Caco-2 (cell line): ENCODE measurements at regions not wholly inside any gene's neighbourhood (a gene's known extent, or its start where the extent isn't known, plus 50 kb on each side); places are given as distances from the start of the nearest gene placed in this dataset.

ENCODE experiments used
- BruUV-seq: library from RNA; stranded (reverse); fragments of 400-500 nt; replicated peaks from 2 replicates; lab custom pipeline; 2021; lab: Mats Ljungman, UMichigan
- CTCF ChIA-PET: fragments of 300-600 bp; sonication (Branson Sonifier 250); formaldehyde crosslinking; loops from one replicate; lab custom pipeline; 2022; ENCODE audit warnings: antibody characterized with exemption; lab: Charles Lee
- POLR2A ChIA-PET: fragments of 300-600 bp; sonication (Branson Sonifier 250); formaldehyde crosslinking; loops from one replicate; lab custom pipeline; 2022; ENCODE audit warnings: antibody characterized with exemption; lab: Charles Lee
- DNase-seq, 2 experiments: peaks; one replicate each; pipeline versions ENCODE4 v3.0.0 to v3.0.0-alpha.2; 2020 to 2022
- H3K27me3 ChIP-seq: replicated peaks from 2 replicates; pipeline ENCODE4 v1.6.0; 2011; ENCODE audit warnings: low read length; ENCODE audit not compliant: control insufficient read depth, insufficient read depth
- H3K36me3 ChIP-seq: 2 replicates; pipeline ENCODE4 v1.5.1; 2011; ENCODE audit warnings: low read length; ENCODE audit not compliant: control insufficient read depth, insufficient read depth
- H3K4me1 ChIP-seq: fragments of 250-450 bp; sonication (Bioruptor Pico); 2 replicates; pipeline ENCODE4 v1.5.1; 2020; ENCODE audit warnings: mild to moderate bottlenecking
- H3K4me3 ChIP-seq: 2 replicates; pipeline ENCODE4 v1.5.1; 2011; ENCODE audit warnings: low read depth, mild to moderate bottlenecking, control low read depth, low read length
- H3K9me3 ChIP-seq: fragments of 250-450 bp; sonication (Bioruptor Pico); 2 replicates; pipeline ENCODE4 v1.5.1; 2020; ENCODE audit warnings: mild to moderate bottlenecking, moderate library complexity
- H3K27ac Mint-ChIP-seq: one replicate; pipeline ENCODE4 v1.8.0; 2022; ENCODE audit warnings: mixed read lengths; ENCODE audit not compliant: unreplicated experiment
- H3K27me3 Mint-ChIP-seq: one replicate; pipeline ENCODE4 v1.8.0; 2022; ENCODE audit warnings: mixed read lengths; ENCODE audit not compliant: insufficient read depth, unreplicated experiment
- H3K36me3 Mint-ChIP-seq: one replicate; pipeline ENCODE4 v1.8.0; 2022; ENCODE audit warnings: mild to moderate bottlenecking, mixed read lengths; ENCODE audit not compliant: insufficient read depth, unreplicated experiment
- H3K4me1 Mint-ChIP-seq: one replicate; pipeline ENCODE4 v1.8.0; 2022; ENCODE audit warnings: low read depth, mixed read lengths; ENCODE audit not compliant: unreplicated experiment
- H3K4me3 Mint-ChIP-seq: one replicate; pipeline ENCODE4 v1.8.0; 2022; ENCODE audit warnings: mild to moderate bottlenecking, moderate library complexity, mixed read lengths; ENCODE audit not compliant: unreplicated experiment
- H3K9me3 Mint-ChIP-seq: one replicate; pipeline ENCODE4 v1.8.0; 2022; ENCODE audit warnings: mixed read lengths; ENCODE audit not compliant: unreplicated experiment
- intact Hi-C: fragments of 100-400 bp; cut with micrococcal nuclease; formaldehyde crosslinking; loops from one replicate; pipeline ENCODE4 v1.10.0; 2022; ENCODE audit not compliant: unreplicated experiment
- TF ChIP-seq, protein P1 (sequence below), 2 experiments: fragments of 200-600 bp in 1 of 2; IDR thresholded peaks; 1 replicate in 1 of 2; 2 replicates in 1 of 2; pipeline versions ENCODE4 v1.5.1 to v1.8.0; 2011 to 2022; ENCODE audit warnings: antibody characterized with exemption in 1 of 2, control low read depth in 1 of 2, inconsistent platforms in 1 of 2, low read depth in 1 of 2, low read length in 1 of 2, mild to moderate bottlenecking in 1 of 2, moderate library complexity in 1 of 2; ENCODE audit not compliant: insufficient read depth in 1 of 2, severe bottlenecking in 1 of 2, unreplicated experiment in 1 of 2

DNA sequence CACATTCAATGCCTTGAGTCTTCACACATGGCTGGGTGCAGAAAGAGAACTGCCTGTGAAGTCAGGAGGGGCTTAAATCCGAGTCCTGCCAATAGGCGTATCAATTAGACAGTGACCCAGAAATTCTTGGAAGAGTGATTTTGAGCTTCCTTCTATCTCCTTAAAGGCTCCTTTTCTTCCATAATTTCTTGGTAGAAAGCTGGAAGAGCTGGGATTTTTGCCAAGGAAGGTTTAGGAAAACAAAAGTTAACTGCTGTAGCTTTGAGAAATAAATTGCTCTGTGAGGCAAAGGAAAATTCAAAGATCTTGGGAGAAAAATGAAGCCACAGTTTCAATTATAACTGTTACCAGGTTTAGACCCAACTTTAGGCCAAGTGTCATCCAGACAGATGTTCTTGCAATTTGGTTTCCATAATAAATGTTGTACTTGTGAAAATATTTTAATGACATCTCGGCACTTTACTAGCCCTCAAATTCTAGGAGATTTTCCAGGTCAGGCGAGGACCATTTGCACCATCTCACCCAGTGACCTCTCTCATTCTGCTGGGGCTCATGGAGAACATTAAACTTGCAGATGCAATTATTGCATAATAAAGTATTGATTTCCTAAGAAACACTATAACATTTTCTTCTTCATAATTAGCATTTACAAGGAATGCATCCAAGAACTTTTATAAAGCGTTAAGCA is 329.7 kb upstream of the MEIS1 start:
- no peak for DNase-seq
- H3K9me3 Mint-ChIP-seq = no peaks in the 10 kb centered on the region
- H3K36me3 Mint-ChIP-seq = no peaks in the 10 kb centered on the region
- Histone ChIP-seq H3K36me3 (no peaks in the 10 kb centered on the region), H3K4me3 (no peak overlapping the region), H3K9me3 (no peaks in the 10 kb centered on the region), H3K27me3 (no peaks in the 10 kb centered on the region; the same call in 1 of the 2 replicates), H3K4me1 (no peaks in the 10 kb centered on the region)
- no TSS peak for BruUV-seq
- peaks cover 3% of the 10 kb centered on the region for H3K27me3 Mint-ChIP-seq
- H3K27ac Mint-ChIP-seq = no peak overlapping the region
- intact Hi-C loops = no loop called here
- no peaks in the 10 kb centered on the region for H3K4me1 Mint-ChIP-seq
- no peak overlapping the region for H3K4me3 Mint-ChIP-seq
- TF ChIP-seq, protein P1, sequence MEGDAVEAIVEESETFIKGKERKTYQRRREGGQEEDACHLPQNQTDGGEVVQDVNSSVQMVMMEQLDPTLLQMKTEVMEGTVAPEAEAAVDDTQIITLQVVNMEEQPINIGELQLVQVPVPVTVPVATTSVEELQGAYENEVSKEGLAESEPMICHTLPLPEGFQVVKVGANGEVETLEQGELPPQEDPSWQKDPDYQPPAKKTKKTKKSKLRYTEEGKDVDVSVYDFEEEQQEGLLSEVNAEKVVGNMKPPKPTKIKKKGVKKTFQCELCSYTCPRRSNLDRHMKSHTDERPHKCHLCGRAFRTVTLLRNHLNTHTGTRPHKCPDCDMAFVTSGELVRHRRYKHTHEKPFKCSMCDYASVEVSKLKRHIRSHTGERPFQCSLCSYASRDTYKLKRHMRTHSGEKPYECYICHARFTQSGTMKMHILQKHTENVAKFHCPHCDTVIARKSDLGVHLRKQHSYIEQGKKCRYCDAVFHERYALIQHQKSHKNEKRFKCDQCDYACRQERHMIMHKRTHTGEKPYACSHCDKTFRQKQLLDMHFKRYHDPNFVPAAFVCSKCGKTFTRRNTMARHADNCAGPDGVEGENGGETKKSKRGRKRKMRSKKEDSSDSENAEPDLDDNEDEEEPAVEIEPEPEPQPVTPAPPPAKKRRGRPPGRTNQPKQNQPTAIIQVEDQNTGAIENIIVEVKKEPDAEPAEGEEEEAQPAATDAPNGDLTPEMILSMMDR (IDR thresholded peaks at IDR 0.05; ENCODE audit: insufficient read depth in 1 of 2, low read depth in 1 of 2, low read length in 1 of 2, severe bottlenecking in 1 of 2, unreplicated experiment in 1 of 2) = no peak
- CTCF ChIA-PET = no interaction called here
- POLR2A ChIA-PET = no interaction called here

DNA sequence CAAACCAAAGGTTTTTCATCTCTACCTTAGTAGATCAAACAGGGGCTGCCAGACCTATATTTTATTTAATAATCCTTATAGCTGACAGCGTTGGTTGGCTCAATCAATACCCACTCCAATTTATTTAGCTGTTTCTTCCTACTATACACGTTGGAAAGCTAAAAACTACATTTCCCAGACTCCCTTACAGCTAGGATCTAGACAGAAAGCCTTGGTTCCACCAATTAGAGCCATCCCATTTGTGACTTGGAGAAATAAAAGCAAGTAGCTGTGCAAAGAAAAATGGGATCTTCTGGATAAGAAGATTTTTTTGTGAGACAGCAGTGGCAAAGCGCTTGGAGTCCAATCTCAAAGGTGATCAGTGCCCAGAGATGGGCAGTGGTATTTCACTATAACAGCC is 331.3 kb upstream of the MEIS1 start:
- Histone ChIP-seq H3K9me3 (no peaks in the 10 kb centered on the region), H3K27me3 (no peaks in the 10 kb centered on the region; the same call in 1 of the 2 replicates), H3K4me3 (no peak overlapping the region), H3K36me3 (no peaks in the 10 kb centered on the region), H3K4me1 (no peaks in the 10 kb centered on the region)
- no peak for DNase-seq
- Mint-ChIP-seq H3K4me1 (no peaks in the 10 kb centered on the region), H3K9me3 (no peaks in the 10 kb centered on the region), H3K4me3 (no peak overlapping the region), H3K27me3 (peaks cover 3% of the 10 kb centered on the region), H3K36me3 (no peaks in the 10 kb centered on the region), H3K27ac (no peak overlapping the region)
- CTCF ChIA-PET = no interaction called here
- TF ChIP-seq, protein P1 (IDR thresholded peaks at IDR 0.05; ENCODE audit: insufficient read depth in 1 of 2, low read depth in 1 of 2, low read length in 1 of 2, severe bottlenecking in 1 of 2, unreplicated experiment in 1 of 2) = no peak
- intact Hi-C loops = no loop called here
- BruUV-seq = no TSS peak
- POLR2A ChIA-PET = no interaction called here

DNA sequence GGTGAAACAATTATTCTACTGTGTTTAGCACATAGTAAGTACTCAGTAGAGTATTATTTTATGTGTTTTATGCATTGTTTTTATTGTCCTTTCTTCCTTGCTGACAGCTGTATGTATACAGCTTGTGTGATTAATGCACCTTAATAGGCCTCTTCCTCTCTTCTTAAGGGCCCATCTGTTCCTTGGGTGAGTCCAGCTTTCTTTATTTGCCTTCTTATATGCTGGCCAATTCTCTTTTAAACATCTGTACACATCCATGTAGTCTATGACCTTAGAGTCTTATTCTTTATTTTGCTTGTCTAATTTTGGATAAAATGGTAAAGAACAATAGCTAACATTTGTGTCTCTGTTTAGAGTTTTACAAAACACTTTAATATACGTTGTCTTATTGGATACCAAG is 333.7 kb upstream of the MEIS1 start:
- Mint-ChIP-seq H3K27ac (no peak overlapping the region), H3K9me3 (no peaks in the 10 kb centered on the region), H3K27me3 (peaks cover 3% of the 10 kb centered on the region), H3K4me1 (no peaks in the 10 kb centered on the region), H3K36me3 (no peaks in the 10 kb centered on the region), H3K4me3 (no peak overlapping the region)
- H3K4me3 ChIP-seq = no peak overlapping the region
- POLR2A ChIA-PET = no interaction called here
- no TSS peak for BruUV-seq
- TF ChIP-seq, protein P1 (IDR thresholded peaks at IDR 0.05; ENCODE audit: insufficient read depth in 1 of 2, low read depth in 1 of 2, low read length in 1 of 2, severe bottlenecking in 1 of 2, unreplicated experiment in 1 of 2) = no peak
- CTCF ChIA-PET = no interaction called here
- no peaks in the 10 kb centered on the region; the same call in 1 of the 2 replicates for H3K27me3 ChIP-seq
- intact Hi-C loops = no loop called here
- DNase-seq = no peak
- H3K36me3 ChIP-seq = no peaks in the 10 kb centered on the region
- H3K9me3 ChIP-seq = no peaks in the 10 kb centered on the region
- no peaks in the 10 kb centered on the region for H3K4me1 ChIP-seq
